ENCODE measurements at regions not wholly inside any gene's neighbourhood (a gene's known extent, or its start where the extent isn't known, plus 50 kb on each side); places are given as distances from the start of the nearest gene placed in this dataset.

DNA sequence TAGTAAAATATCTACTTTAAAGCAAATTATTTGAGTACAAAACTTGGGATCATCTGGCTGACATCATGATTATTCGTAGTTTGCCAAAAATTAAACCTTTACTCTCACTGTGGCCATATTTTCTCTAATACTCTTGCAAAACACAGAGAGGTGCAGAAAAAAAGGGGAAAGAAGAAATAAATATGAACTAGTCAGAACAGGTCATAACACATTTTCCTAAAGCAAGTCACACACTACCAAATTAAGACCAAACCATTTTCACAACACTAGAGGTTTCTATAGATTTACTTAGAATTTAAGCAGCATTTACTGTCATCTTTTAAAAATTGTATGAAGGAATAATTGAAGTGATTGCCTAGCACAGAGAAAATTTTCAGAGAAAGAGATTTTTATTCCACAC, 726.1 kb downstream of the SORCS1 start:
- Mint-ChIP-seq H3K27ac (ENCODE audit: unreplicated experiment) (no peak overlapping the region), H3K4me1 (ENCODE audit: low read depth, unreplicated experiment) (no peaks in the 10 kb centered on the region), H3K9me3 (ENCODE audit: unreplicated experiment) (no peaks in the 10 kb centered on the region), H3K27me3 (ENCODE audit: insufficient read depth, unreplicated experiment) (no peaks in the 10 kb centered on the region), H3K4me3 (ENCODE audit: unreplicated experiment) (no peak overlapping the region), H3K36me3 (ENCODE audit: insufficient read depth, unreplicated experiment) (no peaks in the 10 kb centered on the region)
- BruUV-seq (replicated peaks), result no TSS peak
- intact Hi-C loops (cut with micrococcal nuclease; ENCODE audit: unreplicated experiment), result no loop called here
- no peaks in the 10 kb centered on the region for H3K4me1 ChIP-seq
- H3K4me3 ChIP-seq (ENCODE audit: low read depth, low read length), result no peak overlapping the region
- TF ChIP-seq, protein P1, sequence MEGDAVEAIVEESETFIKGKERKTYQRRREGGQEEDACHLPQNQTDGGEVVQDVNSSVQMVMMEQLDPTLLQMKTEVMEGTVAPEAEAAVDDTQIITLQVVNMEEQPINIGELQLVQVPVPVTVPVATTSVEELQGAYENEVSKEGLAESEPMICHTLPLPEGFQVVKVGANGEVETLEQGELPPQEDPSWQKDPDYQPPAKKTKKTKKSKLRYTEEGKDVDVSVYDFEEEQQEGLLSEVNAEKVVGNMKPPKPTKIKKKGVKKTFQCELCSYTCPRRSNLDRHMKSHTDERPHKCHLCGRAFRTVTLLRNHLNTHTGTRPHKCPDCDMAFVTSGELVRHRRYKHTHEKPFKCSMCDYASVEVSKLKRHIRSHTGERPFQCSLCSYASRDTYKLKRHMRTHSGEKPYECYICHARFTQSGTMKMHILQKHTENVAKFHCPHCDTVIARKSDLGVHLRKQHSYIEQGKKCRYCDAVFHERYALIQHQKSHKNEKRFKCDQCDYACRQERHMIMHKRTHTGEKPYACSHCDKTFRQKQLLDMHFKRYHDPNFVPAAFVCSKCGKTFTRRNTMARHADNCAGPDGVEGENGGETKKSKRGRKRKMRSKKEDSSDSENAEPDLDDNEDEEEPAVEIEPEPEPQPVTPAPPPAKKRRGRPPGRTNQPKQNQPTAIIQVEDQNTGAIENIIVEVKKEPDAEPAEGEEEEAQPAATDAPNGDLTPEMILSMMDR (IDR thresholded peaks at IDR 0.05; ENCODE audit: insufficient read depth in 1 of 2, low read depth in 1 of 2, low read length in 1 of 2, severe bottlenecking in 1 of 2, unreplicated experiment in 1 of 2), result no peak
- no peaks in the 10 kb centered on the region for H3K36me3 ChIP-seq (ENCODE audit: control insufficient read depth, insufficient read depth, low read length)
- H3K9me3 ChIP-seq, result no peaks in the 10 kb centered on the region
- ChIA-PET CTCF (no interaction called here), POLR2A (no interaction called here)
- no peaks in the 10 kb centered on the region for H3K27me3 ChIP-seq (replicated peaks; ENCODE audit: control insufficient read depth, insufficient read depth, low read length)
- no peak for DNase-seq

DNA sequence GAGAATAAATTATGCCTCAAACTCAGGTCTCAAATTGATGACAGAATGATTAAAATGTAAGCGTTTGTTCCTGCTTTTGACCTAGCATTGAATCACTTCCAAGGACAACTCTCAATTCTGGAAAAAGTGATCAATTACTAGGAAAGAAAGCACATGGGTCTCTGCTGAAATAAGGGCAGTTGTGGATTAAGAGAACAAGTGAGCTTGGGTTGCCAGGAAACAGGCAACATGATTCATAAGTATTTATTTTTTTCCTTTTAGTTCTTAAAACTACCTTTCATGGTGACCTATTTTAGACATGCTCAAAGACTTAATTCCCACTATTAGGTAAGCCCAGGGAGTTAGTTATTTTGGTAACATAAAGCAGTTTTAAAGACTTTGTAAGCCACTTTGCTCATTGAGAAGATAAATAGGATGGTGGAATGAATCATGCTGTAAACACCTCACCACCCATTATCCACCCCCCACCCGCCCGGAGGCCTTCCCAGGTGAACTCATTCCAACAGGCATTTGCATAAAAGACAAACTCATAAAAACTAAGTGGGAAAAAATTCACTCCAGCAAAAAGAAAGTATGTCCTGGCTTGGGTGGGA, 728.3 kb downstream of the SORCS1 start:
- no TSS peak for BruUV-seq (replicated peaks)
- H3K9me3 ChIP-seq, result no peaks in the 10 kb centered on the region
- intact Hi-C loops (cut with micrococcal nuclease; ENCODE audit: unreplicated experiment), result no loop called here
- H3K4me3 Mint-ChIP-seq (ENCODE audit: unreplicated experiment), result no peak overlapping the region
- ChIA-PET POLR2A (no interaction called here), CTCF (no interaction called here)
- no peaks in the 10 kb centered on the region for H3K9me3 Mint-ChIP-seq (ENCODE audit: unreplicated experiment)
- no peaks in the 10 kb centered on the region for H3K4me1 Mint-ChIP-seq (ENCODE audit: low read depth, unreplicated experiment)
- TF ChIP-seq, protein P1 (IDR thresholded peaks at IDR 0.05; ENCODE audit: insufficient read depth in 1 of 2, low read depth in 1 of 2, low read length in 1 of 2, severe bottlenecking in 1 of 2, unreplicated experiment in 1 of 2), result no peak
- H3K27ac Mint-ChIP-seq (ENCODE audit: unreplicated experiment), result no peak overlapping the region
- H3K27me3 ChIP-seq (replicated peaks; ENCODE audit: control insufficient read depth, insufficient read depth, low read length), result no peaks in the 10 kb centered on the region
- no peaks in the 10 kb centered on the region for H3K36me3 Mint-ChIP-seq (ENCODE audit: insufficient read depth, unreplicated experiment)
- no peak overlapping the region for H3K4me3 ChIP-seq (ENCODE audit: low read depth, low read length)
- H3K36me3 ChIP-seq (ENCODE audit: control insufficient read depth, insufficient read depth, low read length), result no peaks in the 10 kb centered on the region
- DNase-seq, result no peak
- H3K4me1 ChIP-seq, result no peaks in the 10 kb centered on the region
- no peaks in the 10 kb centered on the region for H3K27me3 Mint-ChIP-seq (ENCODE audit: insufficient read depth, unreplicated experiment)

DNA sequence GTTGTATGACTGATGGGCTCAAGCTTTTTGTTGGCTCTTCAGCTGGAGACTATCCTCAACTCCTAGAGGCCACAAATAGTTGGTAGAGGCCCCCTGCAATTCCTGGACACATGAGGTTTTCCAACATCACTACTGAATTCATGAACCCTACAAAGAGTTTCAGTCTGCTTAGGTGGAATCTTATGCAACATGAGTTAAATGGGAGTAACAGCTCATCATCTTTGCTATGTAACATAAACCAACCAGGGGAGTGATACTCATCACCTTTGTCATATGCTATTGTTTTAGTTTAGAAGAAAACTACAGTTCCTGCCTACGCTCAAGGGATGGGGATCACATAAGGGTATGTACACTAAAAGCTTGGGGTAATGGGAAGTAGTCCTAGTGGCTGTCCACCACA, 729.4 kb downstream of the SORCS1 start:
- no peak overlapping the region for H3K4me3 Mint-ChIP-seq (ENCODE audit: unreplicated experiment)
- ChIA-PET POLR2A (no interaction called here), CTCF (no interaction called here)
- H3K36me3 Mint-ChIP-seq (ENCODE audit: insufficient read depth, unreplicated experiment), result no peaks in the 10 kb centered on the region
- H3K4me1 Mint-ChIP-seq (ENCODE audit: low read depth, unreplicated experiment), result no peaks in the 10 kb centered on the region
- no peaks in the 10 kb centered on the region for H3K9me3 Mint-ChIP-seq (ENCODE audit: unreplicated experiment)
- intact Hi-C loops (cut with micrococcal nuclease; ENCODE audit: unreplicated experiment), result no loop called here
- TF ChIP-seq, protein P1 (IDR thresholded peaks at IDR 0.05; ENCODE audit: insufficient read depth in 1 of 2, low read depth in 1 of 2, low read length in 1 of 2, severe bottlenecking in 1 of 2, unreplicated experiment in 1 of 2), result no peak
- H3K4me1 ChIP-seq, result no peaks in the 10 kb centered on the region
- no peaks in the 10 kb centered on the region for H3K36me3 ChIP-seq (ENCODE audit: control insufficient read depth, insufficient read depth, low read length)
- no peak overlapping the region for H3K4me3 ChIP-seq (ENCODE audit: low read depth, low read length)
- H3K27me3 Mint-ChIP-seq (ENCODE audit: insufficient read depth, unreplicated experiment), result no peaks in the 10 kb centered on the region
- H3K27me3 ChIP-seq (replicated peaks; ENCODE audit: control insufficient read depth, insufficient read depth, low read length), result no peaks in the 10 kb centered on the region
- no peak for DNase-seq
- no TSS peak for BruUV-seq (replicated peaks)
- no peak overlapping the region for H3K27ac Mint-ChIP-seq (ENCODE audit: unreplicated experiment)
- H3K9me3 ChIP-seq, result no peaks in the 10 kb centered on the region

All from Caco-2 (cell line).